ENCODE measurements at regions not wholly inside any gene's neighbourhood (a gene's known extent, or its start where the extent isn't known, plus 50 kb on each side); places are given as distances from the start of the nearest gene placed in this dataset.
A peak's percentile ranks its signal among the peaks of the same experiment; 100 is the strongest.
"Not testable (repeated sequence)": the region's sequence is repeated elsewhere in the genome, so short reads cannot be mapped to it uniquely, and the experiment has no call there.

DNA sequence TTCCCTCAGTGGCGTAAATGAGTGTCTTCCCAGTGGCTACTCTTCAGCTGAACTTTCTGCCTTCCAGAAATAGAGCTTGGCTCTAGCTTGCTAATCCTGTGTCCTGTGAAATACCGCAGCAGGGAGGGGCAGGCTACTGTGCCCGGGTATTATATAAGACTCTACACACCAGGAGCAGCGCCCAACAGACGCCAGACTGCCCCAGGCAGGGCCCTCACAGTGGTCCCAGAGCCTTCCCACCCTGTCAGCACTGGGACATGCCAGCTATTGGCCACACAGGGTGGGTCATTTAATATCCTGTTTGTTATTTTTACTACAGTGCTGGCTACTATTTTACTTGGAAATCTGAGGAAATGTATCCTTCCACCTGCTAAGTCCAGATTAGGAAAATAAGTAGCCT, 121.0 kb downstream of the FEM1C start:
- Histone ChIP-seq H3K36me3 (no peaks in the 10 kb centered on the region), H3K9me3 (no peaks in the 10 kb centered on the region), H3K27ac (peak overlapping the region; percentile 74 to 92 (median 90)), H3K4me1 (peaks cover 27 to 73% (median 47%) of the 10 kb centered on the region in 9 donors), H3K27me3 (no peaks in the 10 kb centered on the region), H3K4me3 (peak overlapping the region in 6 of 10 donors; percentile 9 to 26 (median 20))
- ATAC-seq (peak; percentile 93 to 98 (median 96)), DNase-seq (peak; percentile 64 to 86)
- intact Hi-C loops (cut with DNase I): loop anchor here in 3 of 10 donors (5.0 kb wide), 2 partner anchors 41 to 119 kb away; partner anchors contain the start of gene FEM1C (in 1 of the 3)
- 11 to 17% methylated on average over 5 of the region's 5 CpGs for WGBS, 2 donors
- TF ChIP-seq, protein P1, sequence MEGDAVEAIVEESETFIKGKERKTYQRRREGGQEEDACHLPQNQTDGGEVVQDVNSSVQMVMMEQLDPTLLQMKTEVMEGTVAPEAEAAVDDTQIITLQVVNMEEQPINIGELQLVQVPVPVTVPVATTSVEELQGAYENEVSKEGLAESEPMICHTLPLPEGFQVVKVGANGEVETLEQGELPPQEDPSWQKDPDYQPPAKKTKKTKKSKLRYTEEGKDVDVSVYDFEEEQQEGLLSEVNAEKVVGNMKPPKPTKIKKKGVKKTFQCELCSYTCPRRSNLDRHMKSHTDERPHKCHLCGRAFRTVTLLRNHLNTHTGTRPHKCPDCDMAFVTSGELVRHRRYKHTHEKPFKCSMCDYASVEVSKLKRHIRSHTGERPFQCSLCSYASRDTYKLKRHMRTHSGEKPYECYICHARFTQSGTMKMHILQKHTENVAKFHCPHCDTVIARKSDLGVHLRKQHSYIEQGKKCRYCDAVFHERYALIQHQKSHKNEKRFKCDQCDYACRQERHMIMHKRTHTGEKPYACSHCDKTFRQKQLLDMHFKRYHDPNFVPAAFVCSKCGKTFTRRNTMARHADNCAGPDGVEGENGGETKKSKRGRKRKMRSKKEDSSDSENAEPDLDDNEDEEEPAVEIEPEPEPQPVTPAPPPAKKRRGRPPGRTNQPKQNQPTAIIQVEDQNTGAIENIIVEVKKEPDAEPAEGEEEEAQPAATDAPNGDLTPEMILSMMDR (IDR thresholded peaks at IDR 0.05): no peak

DNA sequence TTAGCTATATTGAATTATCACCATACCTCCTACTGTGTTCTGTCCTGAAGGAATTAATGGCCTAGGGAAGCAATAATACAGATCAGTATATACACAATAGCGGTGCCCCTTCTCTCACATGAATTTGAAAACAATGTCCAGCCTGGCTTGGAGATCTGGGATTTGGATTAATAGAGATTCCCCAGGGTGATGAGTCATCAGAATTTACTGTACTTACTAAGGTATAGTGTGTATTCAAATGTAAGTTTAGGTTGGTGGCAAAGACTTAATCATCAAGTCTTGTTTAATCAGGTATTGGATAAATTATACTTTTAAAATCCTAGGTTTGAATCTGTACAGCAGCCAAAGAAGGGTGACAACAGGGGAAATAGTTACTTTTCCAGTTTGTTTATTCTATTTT, 121.5 kb downstream of the FEM1C start:
- 55% methylated on average over 1 of the region's 1 CpG for WGBS, 2 donors
- peaks cover 27 to 73% (median 47%) of the 10 kb centered on the region in 9 donors for H3K4me1 ChIP-seq
- TF ChIP-seq, protein P1 (IDR thresholded peaks at IDR 0.05): no peak
- DNase-seq: no peak
- H3K9me3 ChIP-seq: no peaks in the 10 kb centered on the region
- H3K27me3 ChIP-seq: no peaks in the 10 kb centered on the region
- intact Hi-C loops (cut with DNase I): loop anchor here in 3 of 10 donors (5.0 kb wide), 2 partner anchors 41 to 119 kb away; partner anchors contain the start of gene FEM1C (in 1 of the 3)
- H3K27ac ChIP-seq: peak overlapping the region; percentile 74 to 92 (median 90)
- ATAC-seq: peak in 1 of 8 donors; percentile 2
- no peaks in the 10 kb centered on the region for H3K36me3 ChIP-seq
- H3K4me3 ChIP-seq: peak overlapping the region in 3 of 10 donors; percentile 20 to 26 (median 22)

DNA sequence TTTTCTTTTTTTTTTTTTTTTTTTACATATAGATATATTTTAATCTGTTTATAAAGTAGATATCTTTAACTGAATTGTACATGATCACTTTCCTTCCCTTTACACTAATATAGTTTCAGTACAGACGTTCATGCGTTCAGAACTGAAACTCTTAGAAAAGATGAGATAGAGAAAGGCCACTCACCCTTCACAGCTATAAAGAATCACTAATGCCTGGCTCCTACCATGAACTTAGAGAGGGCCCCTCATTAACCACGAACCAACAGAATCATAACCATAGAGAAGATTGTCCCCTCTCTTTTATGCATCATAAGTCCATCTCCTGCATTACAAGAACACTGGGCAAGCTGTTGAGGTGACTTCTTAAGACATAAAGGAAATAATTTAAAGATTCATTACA, 123.8 kb downstream of the FEM1C start:
- no CpG with 5 or more reads among the region's 3 CpGs for WGBS, 2 donors
- not testable (repeated sequence) for ATAC-seq, H3K27ac ChIP-seq, H3K36me3 ChIP-seq, H3K4me3 ChIP-seq, DNase-seq, H3K27me3 ChIP-seq, H3K9me3 ChIP-seq
- intact Hi-C loops (cut with DNase I): loop anchor here in 3 of 10 donors (5.0 kb wide), 2 partner anchors 39 to 121 kb away; partner anchors contain the start of gene FEM1C (in 1 of the 3)
- peaks cover 25 to 73% (median 46%) of the 10 kb centered on the region in 9 donors for H3K4me1 ChIP-seq

DNA sequence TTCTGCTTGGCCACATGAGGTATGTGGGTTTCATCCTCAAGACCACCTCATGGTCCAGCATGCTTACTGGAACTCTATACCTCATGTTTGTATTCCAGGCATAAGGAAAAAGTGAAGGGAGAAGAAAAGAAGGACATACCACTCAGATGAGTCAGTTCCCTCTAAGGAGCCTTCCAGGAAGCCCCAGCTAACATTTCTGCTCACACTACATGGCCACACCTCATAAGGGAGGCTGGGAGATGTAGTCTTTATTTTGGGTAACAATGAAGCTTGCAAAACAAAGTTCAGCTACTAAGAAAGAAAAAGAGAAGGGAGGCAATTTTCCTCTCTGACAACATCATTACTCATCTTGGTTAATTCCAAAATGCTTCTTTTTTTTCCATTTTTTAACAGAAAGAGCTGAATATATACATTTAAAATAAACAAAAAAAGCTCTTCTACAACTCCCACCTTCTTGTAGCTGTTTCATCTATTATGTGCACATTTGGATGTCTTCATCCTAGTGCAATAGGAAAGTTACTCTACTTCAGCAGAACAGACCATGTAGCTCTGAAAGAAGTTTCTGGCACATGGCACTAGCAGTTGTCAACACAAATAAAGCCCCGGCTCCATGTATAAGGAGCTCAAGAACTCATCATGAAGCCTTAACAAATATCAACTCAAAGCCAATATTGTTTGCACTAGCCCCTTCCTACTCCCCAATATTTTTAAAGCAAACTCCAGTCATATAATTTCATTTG, 123.6 kb upstream of the CCDC112 start:
- intact Hi-C loops (cut with DNase I): loop anchor here in 5 of 10 donors (5.0 kb wide), 2 partner anchors 38 to 122 kb away; partner anchors contain the start of gene FEM1C (in 2 of the 5)
- no peak for DNase-seq

More for the DNA sequence above, 123.6 kb upstream of the CCDC112 start:
- TF ChIP-seq, protein P1 (IDR thresholded peaks at IDR 0.05): no peak
- Histone ChIP-seq H3K4me3 (no peak overlapping the region), H3K9me3 (no peaks in the 10 kb centered on the region), H3K27ac (peak overlapping the region in 3 of 10 donors; percentile 4 to 70 (median 19)), H3K27me3 (no peaks in the 10 kb centered on the region), H3K36me3 (no peaks in the 10 kb centered on the region), H3K4me1 (peaks cover 22 to 73% (median 48%) of the 10 kb centered on the region in 9 donors)
- 25 to 56% methylated on average over 1 of the region's 1 CpG for WGBS, 2 donors
- ATAC-seq: peak in 1 of 8 donors; percentile 68
